ENCODE measurements at regions not wholly inside any gene's neighbourhood (a gene's known extent, or its start where the extent isn't known, plus 50 kb on each side); places are given as distances from the start of the nearest gene placed in this dataset.

DNA sequence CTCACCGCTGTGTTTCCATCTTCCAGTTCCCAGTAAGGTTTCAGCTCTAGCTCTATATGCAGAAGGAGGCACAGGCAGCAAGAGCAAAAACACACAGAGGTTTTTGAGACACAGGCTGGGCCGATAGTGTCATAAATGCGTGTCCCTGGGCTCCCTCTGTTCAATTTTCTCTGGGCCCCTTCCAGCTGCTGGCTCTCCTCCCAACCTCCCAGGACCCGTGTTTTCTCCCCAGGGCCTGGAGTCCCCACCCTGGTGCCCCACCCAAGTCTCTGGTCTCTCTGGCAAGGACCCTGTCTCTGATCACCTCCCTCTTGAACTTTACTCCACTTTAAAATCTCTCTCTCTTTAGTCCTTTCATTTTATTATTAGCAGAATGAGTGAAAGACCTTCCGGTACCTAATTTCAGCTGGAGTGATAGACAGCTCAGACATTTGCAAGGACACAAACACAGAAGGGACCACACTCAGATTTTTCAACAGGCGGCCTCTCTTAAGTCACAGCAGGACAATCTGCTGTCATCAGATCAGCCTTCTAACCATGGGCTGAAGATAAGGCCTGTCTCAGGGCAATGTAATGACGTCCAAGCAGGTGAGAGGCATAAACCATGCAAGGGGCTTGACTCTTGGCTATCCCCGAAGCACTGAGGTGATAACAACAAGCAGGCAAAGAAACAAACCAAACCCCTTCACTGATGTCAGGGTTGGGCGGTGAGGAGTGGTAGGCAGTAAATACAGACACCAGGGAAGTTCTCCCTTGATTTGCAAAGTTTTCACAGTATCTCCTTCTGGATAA is 190.0 kb upstream of the IRS2 start (continued):
- no peak for TF ChIP-seq JUNB (IDR thresholded peaks at IDR 0.05; ENCODE audit: unreplicated experiment)
- no peak for TF ChIP-seq NANOG (IDR thresholded peaks at IDR 0.05; ENCODE audit: borderline replicate concordance)
- TF ChIP-seq, protein P1, sequence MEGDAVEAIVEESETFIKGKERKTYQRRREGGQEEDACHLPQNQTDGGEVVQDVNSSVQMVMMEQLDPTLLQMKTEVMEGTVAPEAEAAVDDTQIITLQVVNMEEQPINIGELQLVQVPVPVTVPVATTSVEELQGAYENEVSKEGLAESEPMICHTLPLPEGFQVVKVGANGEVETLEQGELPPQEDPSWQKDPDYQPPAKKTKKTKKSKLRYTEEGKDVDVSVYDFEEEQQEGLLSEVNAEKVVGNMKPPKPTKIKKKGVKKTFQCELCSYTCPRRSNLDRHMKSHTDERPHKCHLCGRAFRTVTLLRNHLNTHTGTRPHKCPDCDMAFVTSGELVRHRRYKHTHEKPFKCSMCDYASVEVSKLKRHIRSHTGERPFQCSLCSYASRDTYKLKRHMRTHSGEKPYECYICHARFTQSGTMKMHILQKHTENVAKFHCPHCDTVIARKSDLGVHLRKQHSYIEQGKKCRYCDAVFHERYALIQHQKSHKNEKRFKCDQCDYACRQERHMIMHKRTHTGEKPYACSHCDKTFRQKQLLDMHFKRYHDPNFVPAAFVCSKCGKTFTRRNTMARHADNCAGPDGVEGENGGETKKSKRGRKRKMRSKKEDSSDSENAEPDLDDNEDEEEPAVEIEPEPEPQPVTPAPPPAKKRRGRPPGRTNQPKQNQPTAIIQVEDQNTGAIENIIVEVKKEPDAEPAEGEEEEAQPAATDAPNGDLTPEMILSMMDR (conservative IDR thresholded peaks at IDR 0.05; ENCODE audit: low read depth in 2 of 2), result no peak
- TF ChIP-seq CREB1 (CRISPR knock-in tag; IDR thresholded peaks at IDR 0.05; ENCODE audit: low read depth), result no peak
- no peak for TF ChIP-seq EZH2phosphoT487 (IDR thresholded peaks at IDR 0.05; ENCODE audit: unreplicated experiment)
- TF ChIP-seq ZNF114 (CRISPR knock-in tag; IDR thresholded peaks at IDR 0.05), result no peak
- TF ChIP-seq ETS1 (IDR thresholded peaks at IDR 0.05), result no peak
- no peak for TF ChIP-seq ZNF331 (CRISPR knock-in tag; IDR thresholded peaks at IDR 0.05; ENCODE audit: low read depth)
- TF ChIP-seq EZH2 (IDR thresholded peaks at IDR 0.05; ENCODE audit: low read depth, unreplicated experiment), result no peak
- no peak for TF ChIP-seq POLR2AphosphoS5 (IDR thresholded peaks at IDR 0.05; ENCODE audit: low read depth)

GRCh38 chr13:109974354-109974753 is 188.0 kb upstream of the IRS2 start:
- ATAC-seq, result no peak
- TF ChIP-seq ZNF114 (CRISPR knock-in tag; IDR thresholded peaks at IDR 0.05), result no peak
- TF ChIP-seq ETS1 (IDR thresholded peaks at IDR 0.05), result no peak
- no peak for TF ChIP-seq ZNF331 (CRISPR knock-in tag; IDR thresholded peaks at IDR 0.05; ENCODE audit: low read depth)
- TF ChIP-seq CREB1 (CRISPR knock-in tag; IDR thresholded peaks at IDR 0.05; ENCODE audit: low read depth), result no peak
- TF ChIP-seq JUNB (IDR thresholded peaks at IDR 0.05; ENCODE audit: unreplicated experiment), result no peak
- no peak for TF ChIP-seq POLR2AphosphoS5 (IDR thresholded peaks at IDR 0.05; ENCODE audit: low read depth)
- no peak for TF ChIP-seq EZH2 (IDR thresholded peaks at IDR 0.05; ENCODE audit: low read depth, unreplicated experiment)
- no peak for TF ChIP-seq STAT1 (IDR thresholded peaks at IDR 0.05; ENCODE audit: unreplicated experiment)
- TF ChIP-seq, protein P2, sequence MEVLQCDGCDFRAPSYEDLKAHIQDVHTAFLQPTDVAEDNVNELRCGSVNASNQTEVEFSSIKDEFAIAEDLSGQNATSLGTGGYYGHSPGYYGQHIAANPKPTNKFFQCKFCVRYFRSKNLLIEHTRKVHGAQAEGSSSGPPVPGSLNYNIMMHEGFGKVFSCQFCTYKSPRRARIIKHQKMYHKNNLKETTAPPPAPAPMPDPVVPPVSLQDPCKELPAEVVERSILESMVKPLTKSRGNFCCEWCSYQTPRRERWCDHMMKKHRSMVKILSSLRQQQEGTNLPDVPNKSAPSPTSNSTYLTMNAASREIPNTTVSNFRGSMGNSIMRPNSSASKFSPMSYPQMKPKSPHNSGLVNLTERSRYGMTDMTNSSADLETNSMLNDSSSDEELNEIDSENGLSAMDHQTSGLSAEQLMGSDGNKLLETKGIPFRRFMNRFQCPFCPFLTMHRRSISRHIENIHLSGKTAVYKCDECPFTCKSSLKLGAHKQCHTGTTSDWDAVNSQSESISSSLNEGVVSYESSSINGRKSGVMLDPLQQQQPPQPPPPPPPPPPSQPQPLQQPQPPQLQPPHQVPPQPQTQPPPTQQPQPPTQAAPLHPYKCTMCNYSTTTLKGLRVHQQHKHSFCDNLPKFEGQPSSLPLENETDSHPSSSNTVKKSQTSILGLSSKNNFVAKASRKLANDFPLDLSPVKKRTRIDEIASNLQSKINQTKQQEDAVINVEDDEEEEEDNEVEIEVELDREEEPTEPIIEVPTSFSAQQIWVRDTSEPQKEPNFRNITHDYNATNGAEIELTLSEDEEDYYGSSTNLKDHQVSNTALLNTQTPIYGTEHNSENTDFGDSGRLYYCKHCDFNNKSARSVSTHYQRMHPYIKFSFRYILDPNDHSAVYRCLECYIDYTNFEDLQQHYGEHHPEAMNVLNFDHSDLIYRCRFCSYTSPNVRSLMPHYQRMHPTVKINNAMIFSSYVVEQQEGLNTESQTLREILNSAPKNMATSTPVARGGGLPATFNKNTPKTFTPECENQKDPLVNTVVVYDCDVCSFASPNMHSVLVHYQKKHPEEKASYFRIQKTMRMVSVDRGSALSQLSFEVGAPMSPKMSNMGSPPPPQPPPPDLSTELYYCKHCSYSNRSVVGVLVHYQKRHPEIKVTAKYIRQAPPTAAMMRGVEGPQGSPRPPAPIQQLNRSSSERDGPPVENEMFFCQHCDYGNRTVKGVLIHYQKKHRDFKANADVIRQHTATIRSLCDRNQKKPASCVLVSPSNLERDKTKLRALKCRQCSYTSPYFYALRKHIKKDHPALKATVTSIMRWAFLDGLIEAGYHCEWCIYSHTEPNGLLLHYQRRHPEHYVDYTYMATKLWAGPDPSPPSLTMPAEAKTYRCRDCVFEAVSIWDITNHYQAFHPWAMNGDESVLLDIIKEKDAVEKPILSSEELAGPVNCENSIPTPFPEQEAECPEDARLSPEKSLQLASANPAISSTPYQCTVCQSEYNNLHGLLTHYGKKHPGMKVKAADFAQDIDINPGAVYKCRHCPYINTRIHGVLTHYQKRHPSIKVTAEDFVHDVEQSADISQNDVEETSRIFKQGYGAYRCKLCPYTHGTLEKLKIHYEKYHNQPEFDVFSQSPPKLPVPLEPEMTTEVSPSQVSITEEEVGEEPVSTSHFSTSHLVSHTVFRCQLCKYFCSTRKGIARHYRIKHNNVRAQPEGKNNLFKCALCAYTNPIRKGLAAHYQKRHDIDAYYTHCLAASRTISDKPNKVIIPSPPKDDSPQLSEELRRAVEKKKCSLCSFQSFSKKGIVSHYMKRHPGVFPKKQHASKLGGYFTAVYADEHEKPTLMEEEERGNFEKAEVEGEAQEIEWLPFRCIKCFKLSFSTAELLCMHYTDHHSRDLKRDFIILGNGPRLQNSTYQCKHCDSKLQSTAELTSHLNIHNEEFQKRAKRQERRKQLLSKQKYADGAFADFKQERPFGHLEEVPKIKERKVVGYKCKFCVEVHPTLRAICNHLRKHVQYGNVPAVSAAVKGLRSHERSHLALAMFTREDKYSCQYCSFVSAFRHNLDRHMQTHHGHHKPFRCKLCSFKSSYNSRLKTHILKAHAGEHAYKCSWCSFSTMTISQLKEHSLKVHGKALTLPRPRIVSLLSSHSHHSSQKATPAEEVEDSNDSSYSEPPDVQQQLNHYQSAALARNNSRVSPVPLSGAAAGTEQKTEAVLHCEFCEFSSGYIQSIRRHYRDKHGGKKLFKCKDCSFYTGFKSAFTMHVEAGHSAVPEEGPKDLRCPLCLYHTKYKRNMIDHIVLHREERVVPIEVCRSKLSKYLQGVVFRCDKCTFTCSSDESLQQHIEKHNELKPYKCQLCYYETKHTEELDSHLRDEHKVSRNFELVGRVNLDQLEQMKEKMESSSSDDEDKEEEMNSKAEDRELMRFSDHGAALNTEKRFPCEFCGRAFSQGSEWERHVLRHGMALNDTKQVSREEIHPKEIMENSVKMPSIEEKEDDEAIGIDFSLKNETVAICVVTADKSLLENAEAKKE (CRISPR knock-in tag; IDR thresholded peaks at IDR 0.05), result no peak

More at GRCh38 chr13:109974354-109974753, 188.0 kb upstream of the IRS2 start:
- no peak overlapping the region for H2AFZ ChIP-seq
- H3K4me3 ChIP-seq, result no peak overlapping the region
- no peaks in the 10 kb centered on the region; the same call in 1 of the 2 replicates for H3K9me2 ChIP-seq (ENCODE audit: insufficient read depth)
- Mint-ChIP-seq H3K4me1 (no peaks in the 10 kb centered on the region), H3K27ac (no peak overlapping the region), H3K27me3 (ENCODE audit: insufficient read depth, low read depth, poor library complexity) (peaks cover 2% of the 10 kb centered on the region), H3K36me3 (ENCODE audit: low read depth) (peaks cover 8% of the 10 kb centered on the region; the same call in 2 of the 3 replicates), H3K4me3 (no peak overlapping the region), H3K9me3 (peaks cover 12% of the 10 kb centered on the region)
- H3K27ac ChIP-seq (ENCODE audit: low read depth), result no peak overlapping the region
- H3K36me3 ChIP-seq (ENCODE audit: insufficient read depth), result no peaks in the 10 kb centered on the region; the same call in 1 of the 2 replicates
- no peak overlapping the region for H3K4me2 ChIP-seq
- H3K27me3 ChIP-seq (ENCODE audit: insufficient read depth), result no peaks in the 10 kb centered on the region
- no peak for DNase-seq (ENCODE audit: low spot score)
- H3F3A ChIP-seq (replicated peaks; ENCODE audit: low read depth), result no peaks in the 10 kb centered on the region
- no peaks in the 10 kb centered on the region for H3K4me1 ChIP-seq (ENCODE audit: insufficient read depth)
- H4K20me1 ChIP-seq (replicated peaks; ENCODE audit: insufficient read depth), result no peaks in the 10 kb centered on the region
- no peaks in the 10 kb centered on the region for H3K79me2 ChIP-seq (replicated peaks; ENCODE audit: insufficient read depth)
